ENCODE measurements at regions not wholly inside any gene's neighbourhood (a gene's known extent, or its start where the extent isn't known, plus 50 kb on each side); places are given as distances from the start of the nearest gene placed in this dataset.

DNA sequence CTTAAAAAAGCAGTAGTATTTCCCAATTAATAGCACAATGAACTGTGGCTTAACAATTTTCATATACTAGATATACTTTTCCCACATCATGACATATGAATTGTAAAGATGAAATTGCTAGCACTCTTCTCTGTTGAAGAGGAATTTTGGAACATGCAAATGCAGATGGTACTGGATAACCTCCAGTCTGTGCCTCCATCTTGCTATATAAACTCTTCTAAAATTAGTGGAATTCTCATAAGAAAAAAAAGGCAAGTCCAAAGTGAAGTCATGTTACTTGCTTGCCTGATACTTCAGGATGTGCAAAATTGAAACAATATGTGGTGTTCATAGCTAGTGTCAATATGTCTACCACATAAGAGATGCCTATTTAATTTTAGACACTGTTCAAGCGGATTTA is 570.2 kb upstream of the POM121L12 start:
- no peak overlapping the region for H3K27ac Mint-ChIP-seq
- no peaks in the 10 kb centered on the region for H3K27me3 Mint-ChIP-seq (ENCODE audit: low read depth)
- peaks cover 23% of the 10 kb centered on the region for H3K9me3 Mint-ChIP-seq
- H3K4me3 Mint-ChIP-seq = no peak overlapping the region
- no peaks in the 10 kb centered on the region for H3K4me1 Mint-ChIP-seq (ENCODE audit: low read depth)
- no peaks in the 10 kb centered on the region for H3K36me3 Mint-ChIP-seq (ENCODE audit: low read depth)

DNA sequence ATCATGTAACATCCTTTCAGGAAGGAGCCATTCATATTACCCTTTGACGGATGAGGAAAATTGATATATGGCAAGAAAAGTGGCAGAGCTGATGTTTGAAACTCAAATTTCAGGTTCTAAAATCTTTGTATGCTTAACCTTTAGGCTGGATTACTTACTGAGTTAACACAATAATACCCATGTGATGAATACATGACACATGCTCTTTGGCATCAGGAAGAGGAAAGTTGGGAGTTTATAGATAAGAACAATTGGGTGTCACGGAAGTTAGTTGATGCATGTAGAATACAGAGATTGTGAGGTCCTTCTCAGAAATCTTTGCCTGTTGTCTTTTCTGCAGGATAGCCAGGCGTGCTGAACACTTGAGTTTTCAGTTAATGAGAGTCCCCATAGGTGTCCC is 572.1 kb upstream of the POM121L12 start:
- peaks cover 16% of the 10 kb centered on the region for H3K9me3 Mint-ChIP-seq
- H3K27ac Mint-ChIP-seq = no peak overlapping the region
- no peaks in the 10 kb centered on the region for H3K36me3 Mint-ChIP-seq (ENCODE audit: low read depth)
- H3K4me1 Mint-ChIP-seq (ENCODE audit: low read depth) = no peaks in the 10 kb centered on the region
- H3K27me3 Mint-ChIP-seq (ENCODE audit: low read depth) = no peaks in the 10 kb centered on the region
- no peak overlapping the region for H3K4me3 Mint-ChIP-seq

DNA sequence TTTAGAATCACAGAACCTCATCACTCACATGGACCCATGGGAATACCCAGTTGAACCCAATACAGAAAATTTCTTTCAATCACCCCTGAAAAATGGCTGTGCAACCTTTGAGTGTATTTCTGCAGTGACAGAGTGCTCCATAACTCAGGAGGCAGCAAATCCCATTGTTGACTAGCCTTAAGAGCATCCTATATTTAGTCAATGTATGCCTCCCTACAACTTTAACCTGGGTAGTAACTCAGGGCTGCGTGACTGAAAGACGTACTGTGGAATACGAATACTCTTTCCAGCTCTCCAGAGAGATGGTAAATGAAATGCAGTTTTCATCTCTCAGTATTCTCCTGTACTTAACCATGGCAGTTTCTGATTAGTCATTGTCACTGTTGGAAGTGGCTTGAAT is 573.0 kb upstream of the POM121L12 start:
- Mint-ChIP-seq H3K36me3 (ENCODE audit: low read depth) (no peaks in the 10 kb centered on the region), H3K27me3 (ENCODE audit: low read depth) (no peaks in the 10 kb centered on the region), H3K4me1 (ENCODE audit: low read depth) (no peaks in the 10 kb centered on the region), H3K4me3 (no peak overlapping the region), H3K9me3 (peaks cover 20% of the 10 kb centered on the region), H3K27ac (no peak overlapping the region)

DNA sequence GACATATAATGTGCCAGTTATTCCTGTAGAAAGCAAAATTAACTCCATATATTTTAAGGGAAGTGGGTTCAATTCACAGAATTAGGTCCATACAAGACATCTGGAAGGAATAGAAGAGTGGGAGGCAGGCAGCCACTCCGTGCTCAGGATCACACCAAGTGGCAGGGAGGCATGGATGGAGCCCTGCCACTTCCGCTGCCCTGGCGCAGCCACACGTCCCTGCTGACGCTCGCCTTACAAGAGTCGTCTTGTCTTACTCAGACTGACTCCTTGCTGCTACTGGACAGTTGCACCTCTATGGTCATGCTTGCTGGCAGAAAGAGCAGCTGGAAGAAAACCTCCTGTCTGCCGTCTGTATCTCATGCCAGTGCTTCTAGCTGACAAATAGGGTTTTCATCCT is 579.9 kb upstream of the POM121L12 start:
- H3K4me3 Mint-ChIP-seq = no peak overlapping the region
- no peaks in the 10 kb centered on the region for H3K36me3 Mint-ChIP-seq (ENCODE audit: low read depth)
- H3K4me1 Mint-ChIP-seq (ENCODE audit: low read depth) = no peaks in the 10 kb centered on the region
- no peak overlapping the region for H3K27ac Mint-ChIP-seq
- H3K9me3 Mint-ChIP-seq = peaks cover 24% of the 10 kb centered on the region
- no peaks in the 10 kb centered on the region for H3K27me3 Mint-ChIP-seq (ENCODE audit: low read depth)

DNA sequence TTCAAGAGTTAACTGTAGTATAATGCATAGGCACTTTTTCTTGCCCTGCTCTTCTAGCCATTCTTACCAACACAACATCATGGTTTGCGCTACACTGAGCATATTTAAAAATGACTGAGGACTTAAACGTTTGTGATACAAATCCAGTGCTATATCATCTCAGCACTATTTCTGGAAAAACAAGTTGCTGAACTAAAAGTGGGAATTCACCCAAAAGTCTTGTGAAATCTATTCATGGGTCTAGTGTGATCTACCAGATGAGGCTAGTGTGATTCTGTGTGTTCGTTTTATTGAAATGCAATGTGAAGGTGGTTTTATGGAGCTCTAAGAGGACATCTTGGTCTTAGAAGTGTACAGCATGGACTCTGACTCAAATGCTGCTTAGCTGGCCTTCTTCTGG is 584.6 kb upstream of the POM121L12 start:
- H3K27ac Mint-ChIP-seq = no peak overlapping the region
- no peak overlapping the region for H3K4me3 Mint-ChIP-seq
- no peaks in the 10 kb centered on the region for H3K36me3 Mint-ChIP-seq (ENCODE audit: low read depth)
- no peaks in the 10 kb centered on the region for H3K27me3 Mint-ChIP-seq (ENCODE audit: low read depth)
- H3K9me3 Mint-ChIP-seq = peaks cover 21% of the 10 kb centered on the region
- H3K4me1 Mint-ChIP-seq (ENCODE audit: low read depth) = no peaks in the 10 kb centered on the region

DNA sequence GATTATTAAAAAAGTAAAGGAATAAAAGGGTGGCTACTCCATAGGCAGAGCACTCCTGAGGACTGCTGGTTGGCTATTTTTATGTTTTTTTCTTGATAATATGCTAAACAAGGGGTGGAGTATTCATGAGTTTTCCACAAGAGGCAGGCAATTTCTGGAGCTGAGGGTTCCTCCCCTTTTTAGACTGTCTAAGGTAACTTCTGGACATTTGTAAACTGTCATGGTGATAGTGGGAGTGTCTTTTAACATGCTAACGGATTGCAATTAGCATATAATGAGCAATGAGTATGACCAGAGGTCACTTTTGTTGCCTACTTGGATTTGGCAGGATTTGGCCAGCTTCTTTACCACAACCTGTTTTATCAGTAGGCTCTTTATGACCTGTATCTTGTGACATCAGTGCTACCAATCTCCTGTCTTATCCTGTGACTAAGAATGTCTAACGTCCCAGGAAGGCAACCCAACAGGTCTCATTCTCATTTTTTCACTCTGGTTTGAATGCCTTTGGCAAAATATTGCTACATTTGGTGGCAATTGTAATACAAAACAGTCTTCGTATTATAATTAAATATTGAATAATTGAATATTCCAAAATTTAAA is 587.8 kb upstream of the POM121L12 start:
- no peak overlapping the region for H3K27ac Mint-ChIP-seq
- peaks cover 23% of the 10 kb centered on the region for H3K9me3 Mint-ChIP-seq
- H3K36me3 Mint-ChIP-seq (ENCODE audit: low read depth) = no peaks in the 10 kb centered on the region
- no peaks in the 10 kb centered on the region for H3K27me3 Mint-ChIP-seq (ENCODE audit: low read depth)
- H3K4me3 Mint-ChIP-seq = no peak overlapping the region
- H3K4me1 Mint-ChIP-seq (ENCODE audit: low read depth) = no peaks in the 10 kb centered on the region

DNA sequence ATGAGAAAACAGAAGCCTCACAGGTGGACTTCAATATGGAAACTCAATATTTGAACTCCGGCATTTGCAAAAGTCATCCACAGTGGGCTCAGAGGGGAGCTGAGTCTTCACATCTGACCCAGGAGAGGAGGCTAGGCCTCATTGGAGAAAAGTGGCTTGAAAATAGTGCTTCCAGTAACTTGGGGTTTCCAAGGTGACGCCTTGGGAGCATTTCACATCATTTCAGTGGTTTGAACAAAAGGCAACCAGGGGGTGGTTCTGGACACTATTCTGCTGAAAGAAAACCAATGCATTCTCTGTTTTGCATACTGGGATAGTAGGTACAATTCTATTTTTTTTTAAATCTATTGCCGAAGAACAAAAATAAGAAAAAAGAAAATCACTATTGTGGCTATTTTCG is 599.2 kb upstream of the POM121L12 start:
- Mint-ChIP-seq H3K36me3 (ENCODE audit: low read depth) (no peaks in the 10 kb centered on the region), H3K4me1 (ENCODE audit: low read depth) (no peaks in the 10 kb centered on the region), H3K27me3 (ENCODE audit: low read depth) (no peaks in the 10 kb centered on the region), H3K27ac (no peak overlapping the region), H3K9me3 (no peaks in the 10 kb centered on the region), H3K4me3 (no peak overlapping the region)

DNA sequence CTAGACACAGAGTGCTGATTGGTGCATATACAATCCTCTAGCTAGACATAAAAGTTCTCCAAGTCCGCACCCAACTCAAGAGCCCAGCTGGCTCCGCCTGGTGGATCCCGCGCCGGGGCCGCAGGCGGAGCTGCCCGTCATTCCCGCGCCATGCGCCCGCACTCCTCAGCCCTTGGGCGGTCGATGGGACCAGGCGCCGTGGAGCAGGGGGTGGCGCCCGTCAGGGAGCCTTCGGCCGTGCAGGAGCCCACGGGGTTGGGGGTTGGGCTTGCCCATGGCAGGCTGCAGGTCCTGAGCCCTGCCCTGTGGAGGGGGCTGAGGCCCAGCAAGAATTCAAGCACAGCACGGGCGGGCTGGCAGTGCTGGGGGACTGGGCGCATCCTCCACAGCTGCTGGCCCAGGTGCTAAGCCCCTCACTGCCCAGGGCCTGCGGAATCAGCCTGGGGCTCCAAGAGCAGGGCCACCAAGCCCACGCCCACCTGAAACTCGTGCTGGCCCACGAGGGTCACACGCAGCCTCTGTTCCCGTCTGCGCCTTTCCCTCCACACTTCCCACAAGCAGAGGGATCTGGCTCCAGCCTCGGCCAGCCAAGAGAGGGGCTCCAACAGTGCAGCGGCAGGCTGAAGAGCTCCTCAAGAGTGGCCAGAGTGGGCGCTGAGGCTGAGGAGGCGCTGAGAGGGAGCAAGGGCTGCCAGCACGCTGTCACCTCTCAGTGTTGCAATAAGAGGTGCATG is 604.2 kb upstream of the POM121L12 start:
- Mint-ChIP-seq H3K4me1 (ENCODE audit: low read depth) (no peaks in the 10 kb centered on the region), H3K27me3 (ENCODE audit: low read depth) (no peaks in the 10 kb centered on the region), H3K4me3 (no peak overlapping the region), H3K27ac (no peak overlapping the region), H3K36me3 (ENCODE audit: low read depth) (no peaks in the 10 kb centered on the region), H3K9me3 (peaks cover 21% of the 10 kb centered on the region)

DNA sequence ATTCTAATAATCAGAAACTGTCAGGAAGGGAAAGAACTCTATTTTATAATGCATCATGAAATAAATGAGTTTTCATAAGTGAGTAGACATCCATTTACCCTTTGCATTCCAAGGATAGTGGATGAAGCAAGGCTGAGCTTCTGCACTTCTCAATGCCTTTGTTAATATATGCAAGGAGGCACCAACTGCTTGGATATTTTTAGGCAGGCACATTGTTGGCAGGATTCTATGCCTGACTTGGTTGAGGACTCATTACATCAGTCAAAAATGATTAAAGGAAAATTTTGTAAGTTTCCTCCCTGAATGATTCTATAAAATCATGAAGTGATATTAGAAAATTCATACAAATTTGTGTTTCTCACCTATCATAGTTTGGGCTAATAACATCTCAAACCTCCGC is 612.2 kb upstream of the POM121L12 start:
- no peaks in the 10 kb centered on the region for H3K4me1 Mint-ChIP-seq (ENCODE audit: low read depth)
- H3K36me3 Mint-ChIP-seq (ENCODE audit: low read depth) = no peaks in the 10 kb centered on the region
- peaks cover 5% of the 10 kb centered on the region for H3K9me3 Mint-ChIP-seq
- H3K27me3 Mint-ChIP-seq (ENCODE audit: low read depth) = no peaks in the 10 kb centered on the region
- H3K27ac Mint-ChIP-seq = no peak overlapping the region
- no peak overlapping the region for H3K4me3 Mint-ChIP-seq

DNA sequence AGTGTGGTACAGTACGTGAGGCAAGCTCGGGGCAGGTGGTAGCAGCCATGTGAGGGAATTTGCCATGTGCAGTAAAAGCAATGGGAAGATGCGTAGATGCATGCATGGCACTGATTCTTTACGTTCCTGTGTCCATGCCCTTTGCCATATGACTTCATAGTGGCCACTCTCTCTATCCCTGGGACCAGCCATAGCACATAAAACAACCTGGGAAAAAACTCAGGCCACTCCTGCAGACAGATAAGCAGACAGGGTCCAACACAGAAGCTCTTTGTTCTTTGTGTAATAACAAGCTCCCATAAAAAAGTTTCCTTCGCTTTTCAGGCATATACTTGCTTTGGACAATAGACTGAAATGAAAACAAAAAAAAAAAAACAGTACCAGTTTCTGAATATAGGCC is 622.4 kb upstream of the POM121L12 start:
- no peaks in the 10 kb centered on the region for H3K36me3 Mint-ChIP-seq (ENCODE audit: low read depth)
- H3K9me3 Mint-ChIP-seq = peaks cover 10% of the 10 kb centered on the region
- H3K4me3 Mint-ChIP-seq = no peak overlapping the region
- H3K27ac Mint-ChIP-seq = no peak overlapping the region
- no peaks in the 10 kb centered on the region for H3K27me3 Mint-ChIP-seq (ENCODE audit: low read depth)
- H3K4me1 Mint-ChIP-seq (ENCODE audit: low read depth) = no peaks in the 10 kb centered on the region

DNA sequence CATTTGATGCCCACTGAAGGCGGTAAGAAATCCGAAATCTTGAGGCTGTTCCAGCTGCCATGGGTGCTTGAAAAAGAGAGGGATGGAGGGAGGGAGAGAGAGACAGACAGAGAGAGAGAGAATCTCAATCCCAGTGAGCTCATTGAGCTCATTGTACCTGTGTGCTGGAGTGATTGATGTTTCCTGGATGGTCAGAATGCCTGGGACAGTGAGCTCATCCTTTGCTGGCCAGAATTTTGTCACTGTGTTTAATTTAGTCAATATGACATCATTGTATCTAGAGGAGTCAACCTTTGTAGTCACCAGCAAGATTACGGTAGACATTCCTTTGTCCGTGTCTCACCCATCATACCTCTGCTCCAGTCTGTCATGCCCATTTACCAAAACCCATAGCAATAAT is 625.4 kb upstream of the POM121L12 start:
- no peak overlapping the region for H3K4me3 Mint-ChIP-seq
- H3K4me1 Mint-ChIP-seq (ENCODE audit: low read depth) = no peaks in the 10 kb centered on the region
- no peak overlapping the region for H3K27ac Mint-ChIP-seq
- no peaks in the 10 kb centered on the region for H3K27me3 Mint-ChIP-seq (ENCODE audit: low read depth)
- no peaks in the 10 kb centered on the region for H3K36me3 Mint-ChIP-seq (ENCODE audit: low read depth)
- H3K9me3 Mint-ChIP-seq = peaks cover 12% of the 10 kb centered on the region

DNA sequence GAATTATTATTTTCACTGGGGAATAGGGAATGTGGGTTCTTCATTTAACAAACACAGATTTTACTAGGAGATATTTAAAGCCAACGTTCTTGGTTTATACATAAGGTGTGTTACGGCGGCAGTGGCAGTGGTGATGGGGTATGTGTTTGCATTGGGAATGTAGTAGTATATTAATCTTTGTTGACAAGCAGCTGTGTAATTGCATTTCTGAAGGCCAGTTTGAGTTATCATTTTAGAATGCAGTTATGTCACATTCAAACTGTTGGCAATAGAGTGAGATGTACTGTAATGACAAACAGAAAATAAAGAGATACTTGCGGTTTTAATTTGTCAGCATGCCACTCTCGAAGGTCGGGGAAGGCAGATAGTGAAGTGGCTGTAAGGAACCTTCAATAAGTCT is 628.6 kb upstream of the POM121L12 start:
- Mint-ChIP-seq H3K27ac (no peak overlapping the region), H3K36me3 (ENCODE audit: low read depth) (no peaks in the 10 kb centered on the region), H3K4me3 (no peak overlapping the region), H3K4me1 (ENCODE audit: low read depth) (no peaks in the 10 kb centered on the region), H3K27me3 (ENCODE audit: low read depth) (no peaks in the 10 kb centered on the region), H3K9me3 (peaks cover 14% of the 10 kb centered on the region)

DNA sequence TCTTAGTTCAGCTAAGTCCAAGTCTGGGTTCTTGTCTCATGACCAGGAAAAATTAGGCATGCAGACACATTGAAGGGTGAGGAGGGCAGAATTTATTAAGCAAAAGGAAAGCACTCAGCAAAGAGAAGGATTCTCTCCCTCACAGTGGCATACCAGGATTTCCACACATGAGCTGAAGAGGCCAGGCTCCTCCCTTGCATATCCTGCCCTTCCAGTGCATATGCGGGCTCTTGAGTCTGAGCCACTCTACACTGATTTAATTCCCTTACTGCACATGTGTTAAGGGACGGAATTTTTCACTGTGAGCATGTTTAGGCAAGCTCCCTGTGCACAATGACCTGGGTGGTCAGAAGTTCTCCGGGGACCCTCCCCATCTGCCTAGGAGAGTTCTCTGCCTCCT is 652.7 kb upstream of the POM121L12 start:
- peaks cover 15% of the 10 kb centered on the region for H3K9me3 Mint-ChIP-seq
- no peaks in the 10 kb centered on the region for H3K36me3 Mint-ChIP-seq (ENCODE audit: low read depth)
- no peaks in the 10 kb centered on the region for H3K4me1 Mint-ChIP-seq (ENCODE audit: low read depth)
- no peak overlapping the region for H3K4me3 Mint-ChIP-seq
- H3K27ac Mint-ChIP-seq = no peak overlapping the region
- H3K27me3 Mint-ChIP-seq (ENCODE audit: low read depth) = no peaks in the 10 kb centered on the region

DNA sequence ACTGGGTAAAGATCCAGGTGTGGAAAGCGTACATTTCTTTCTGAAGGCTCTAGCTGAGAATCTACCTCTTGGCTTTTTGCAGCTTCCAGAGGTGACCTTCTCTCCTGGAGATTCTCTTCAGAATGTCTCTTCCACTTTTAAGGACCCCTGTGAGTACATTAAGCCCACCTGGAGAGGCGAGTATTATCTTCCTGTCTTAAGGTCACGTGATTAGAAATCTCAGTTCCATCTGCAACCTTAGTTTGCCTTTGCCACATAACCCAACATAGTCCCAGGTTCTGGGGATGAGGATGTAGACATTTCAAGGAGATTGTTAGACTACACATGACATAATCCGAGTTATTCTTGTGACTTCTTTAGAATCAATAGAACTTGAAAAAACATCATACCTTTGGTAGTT is 665.5 kb upstream of the POM121L12 start:
- Mint-ChIP-seq H3K27me3 (ENCODE audit: low read depth) (no peaks in the 10 kb centered on the region), H3K9me3 (peaks cover 28% of the 10 kb centered on the region), H3K27ac (no peak overlapping the region), H3K36me3 (ENCODE audit: low read depth) (no peaks in the 10 kb centered on the region), H3K4me1 (ENCODE audit: low read depth) (no peaks in the 10 kb centered on the region), H3K4me3 (no peak overlapping the region)

DNA sequence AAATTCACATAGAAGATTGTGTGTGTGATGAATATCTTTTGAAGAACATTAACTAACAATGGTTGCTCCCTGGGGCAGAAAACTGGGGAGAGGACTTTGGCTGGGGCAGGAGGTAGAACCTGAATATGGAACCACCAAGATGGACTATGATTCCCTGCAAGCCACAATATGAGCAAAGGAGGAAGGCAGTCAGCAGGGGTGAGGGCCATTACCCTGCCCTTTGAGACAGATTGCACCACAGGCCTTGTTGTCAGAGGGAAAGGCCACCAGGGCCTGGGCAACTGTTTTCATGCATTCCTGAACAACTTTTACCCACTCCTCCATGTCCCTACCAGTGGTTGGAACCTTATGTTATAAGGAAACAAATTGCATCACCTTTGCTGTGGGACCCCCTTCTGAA is 670.1 kb upstream of the POM121L12 start:
- H3K9me3 Mint-ChIP-seq = peaks cover 19% of the 10 kb centered on the region
- no peaks in the 10 kb centered on the region for H3K36me3 Mint-ChIP-seq (ENCODE audit: low read depth)
- no peaks in the 10 kb centered on the region for H3K27me3 Mint-ChIP-seq (ENCODE audit: low read depth)
- H3K4me3 Mint-ChIP-seq = no peak overlapping the region
- H3K27ac Mint-ChIP-seq = no peak overlapping the region
- no peaks in the 10 kb centered on the region for H3K4me1 Mint-ChIP-seq (ENCODE audit: low read depth)

Measured in T-helper 1 cell treated with Interleukin-12 subunit alpha and Interleukin-12 subunit beta and Interleukin-4 antibody, amounts not matched to agents 30 μg/mL and 1 μg/mL, for 36 hours (primary cell).